Subcutaneous abdominal adipose tissue (tissue), 5 donors: ENCODE measurements at regions not wholly inside any gene's neighbourhood (a gene's known extent, or its start where the extent isn't known, plus 50 kb on each side); places are given as distances from the start of the nearest gene placed in this dataset.
A peak's percentile ranks its signal among the peaks of the same experiment; 100 is the strongest.

ENCODE experiments used
- H3K27ac ChIP-seq: one replicate; pipeline ENCODE4 v1.7.0; 2013; ENCODE audit warnings: low read depth, mild to moderate bottlenecking, inconsistent platforms, low read length, moderate library complexity
- H3K27me3 ChIP-seq, 5 donors: one replicate each; pipeline ENCODE4 v1.7.0; 2013; ENCODE audit warnings: low read length in 5 of 5, inconsistent platforms in 1 of 5; ENCODE audit not compliant: control insufficient read depth in 5 of 5, insufficient read depth in 4 of 5
- H3K36me3 ChIP-seq, 5 donors: one replicate each; pipeline ENCODE4 v1.7.0; 2013; ENCODE audit warnings: low read length in 5 of 5; ENCODE audit not compliant: control insufficient read depth in 5 of 5, insufficient read depth in 5 of 5
- H3K4me1 ChIP-seq, 5 donors: one replicate each; pipeline ENCODE4 v1.7.0; 2013; ENCODE audit warnings: low read length in 5 of 5, mild to moderate bottlenecking in 3 of 5, moderate library complexity in 1 of 5; ENCODE audit not compliant: control insufficient read depth in 5 of 5, insufficient read depth in 5 of 5
- H3K4me3 ChIP-seq, 5 donors: one replicate each; pipeline ENCODE4 v1.7.0; 2013; ENCODE audit warnings: low read length in 5 of 5, low read depth in 1 of 5
- H3K9ac ChIP-seq, 5 donors: one replicate each; pipeline ENCODE4 v1.7.0; 2013; ENCODE audit warnings: low read length in 5 of 5, mild to moderate bottlenecking in 4 of 5, moderate library complexity in 3 of 5
- H3K9me3 ChIP-seq, 5 donors: one replicate each; pipeline ENCODE4 v1.7.0; 2013; ENCODE audit warnings: low read length in 5 of 5; ENCODE audit not compliant: control insufficient read depth in 5 of 5
- donor health status: healthy.
- donor health status: healthy.
- donor health status: healthy.
- donor health status: healthy.
- donor health status: healthy.

GRCh38 chr2:47304654-47305053 is 64.5 kb upstream of the EPCAM start:
- no peaks in the 10 kb centered on the region for H3K9me3 ChIP-seq
- H3K36me3 ChIP-seq, result no peaks in the 10 kb centered on the region
- peak overlapping the region in 2 of 5 donors; percentile 24 to 35 for H3K9ac ChIP-seq
- H3K4me1 ChIP-seq, result peaks cover 0 to 73% (median 57%) of the 10 kb centered on the region in 5 donors
- H3K4me3 ChIP-seq, result no peak overlapping the region
- H3K27me3 ChIP-seq, result no peaks in the 10 kb centered on the region
- H3K27ac ChIP-seq, result peak overlapping the region; percentile 84

- no peaks in the 10 kb centered on the region for H3K9me3 ChIP-seq
- H3K27me3 ChIP-seq, result no peaks in the 10 kb centered on the region
- H3K9ac ChIP-seq, result peak overlapping the region in 1 of 5 donors; percentile 62
- H3K27ac ChIP-seq, result peak overlapping the region; percentile 84
- peaks cover 0 to 79% (median 62%) of the 10 kb centered on the region in 5 donors for H3K4me1 ChIP-seq
- no peaks in the 10 kb centered on the region for H3K36me3 ChIP-seq
- H3K4me3 ChIP-seq, result no peak overlapping the region
Observed at GRCh38 chr2:47303341-47304148, 65.6 kb upstream of the EPCAM start.

DNA sequence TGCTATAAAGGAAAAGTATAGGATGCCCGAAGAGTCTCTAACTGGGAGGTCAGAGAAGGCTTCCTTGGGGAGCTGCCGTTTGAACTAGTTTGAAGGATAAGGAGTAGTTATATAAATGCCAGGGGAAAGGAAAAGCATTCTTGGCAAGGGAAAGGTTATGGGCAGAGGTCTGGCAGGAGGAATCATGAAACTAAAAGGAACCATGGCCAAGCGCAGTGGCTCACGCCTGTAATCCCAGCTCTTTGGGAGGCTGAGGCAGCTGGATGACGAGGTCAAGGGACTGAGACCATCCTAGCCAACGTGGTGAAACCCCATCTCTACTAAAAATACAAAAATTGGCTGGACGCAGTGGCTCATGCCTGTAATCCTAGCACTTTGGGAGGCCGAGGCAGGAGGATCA is 66.8 kb upstream of the EPCAM start:
- peaks cover 0 to 87% (median 70%) of the 10 kb centered on the region in 5 donors for H3K4me1 ChIP-seq
- no peak overlapping the region for H3K4me3 ChIP-seq

DNA sequence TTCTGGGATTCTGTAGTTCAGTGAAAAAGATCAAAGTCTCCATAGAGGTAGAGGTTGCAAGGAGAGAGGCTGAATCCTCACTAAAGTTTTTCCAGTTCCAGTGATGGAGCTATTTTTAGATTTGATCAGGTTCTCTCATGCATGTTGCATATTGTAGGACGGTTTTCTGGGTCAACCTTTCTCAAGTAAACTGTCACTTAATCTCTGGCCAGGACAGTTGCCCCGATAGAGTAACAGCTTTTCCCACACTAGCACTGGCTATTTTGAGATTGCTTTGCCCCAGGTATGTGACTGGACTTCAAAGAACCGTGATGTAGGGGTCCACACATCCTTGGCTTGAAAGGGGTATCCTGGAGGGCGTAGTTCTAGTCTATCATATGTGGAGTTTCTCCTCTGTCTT is 67.4 kb upstream of the EPCAM start:
- H3K27me3 ChIP-seq, result no peaks in the 10 kb centered on the region
- H3K9me3 ChIP-seq, result no peaks in the 10 kb centered on the region
- no peak overlapping the region for H3K9ac ChIP-seq
- H3K4me3 ChIP-seq, result no peak overlapping the region
- H3K27ac ChIP-seq, result peak overlapping the region; percentile 84
- H3K4me1 ChIP-seq, result peaks cover 0 to 87% (median 70%) of the 10 kb centered on the region in 5 donors
- H3K36me3 ChIP-seq, result no peaks in the 10 kb centered on the region

More for the DNA sequence above, 66.8 kb upstream of the EPCAM start:
- Histone ChIP-seq H3K27ac (peak overlapping the region; percentile 84), H3K9ac (no peak overlapping the region), H3K27me3 (no peaks in the 10 kb centered on the region), H3K9me3 (no peaks in the 10 kb centered on the region), H3K36me3 (no peaks in the 10 kb centered on the region)

- Histone ChIP-seq H3K27ac (peak overlapping the region; percentile 84), H3K27me3 (no peaks in the 10 kb centered on the region)
Observed at GRCh38 chr2:47301277-47301618, 67.9 kb upstream of the EPCAM start.

GRCh38 chr2:47300609-47301276 is 68.4 kb upstream of the EPCAM start:
- peaks cover 0 to 77% (median 60%) of the 10 kb centered on the region in 5 donors for H3K4me1 ChIP-seq
- H3K9me3 ChIP-seq, result no peaks in the 10 kb centered on the region
- H3K36me3 ChIP-seq, result no peaks in the 10 kb centered on the region
- H3K4me3 ChIP-seq, result no peak overlapping the region
- H3K27me3 ChIP-seq, result no peaks in the 10 kb centered on the region
- no peak overlapping the region for H3K9ac ChIP-seq
- H3K27ac ChIP-seq, result peak overlapping the region; percentile 84

More at GRCh38 chr2:47301277-47301618, 67.9 kb upstream of the EPCAM start:
- Histone ChIP-seq H3K4me3 (no peak overlapping the region), H3K9ac (no peak overlapping the region), H3K4me1 (peaks cover 0 to 82% (median 65%) of the 10 kb centered on the region in 5 donors), H3K9me3 (no peaks in the 10 kb centered on the region), H3K36me3 (no peaks in the 10 kb centered on the region)

DNA sequence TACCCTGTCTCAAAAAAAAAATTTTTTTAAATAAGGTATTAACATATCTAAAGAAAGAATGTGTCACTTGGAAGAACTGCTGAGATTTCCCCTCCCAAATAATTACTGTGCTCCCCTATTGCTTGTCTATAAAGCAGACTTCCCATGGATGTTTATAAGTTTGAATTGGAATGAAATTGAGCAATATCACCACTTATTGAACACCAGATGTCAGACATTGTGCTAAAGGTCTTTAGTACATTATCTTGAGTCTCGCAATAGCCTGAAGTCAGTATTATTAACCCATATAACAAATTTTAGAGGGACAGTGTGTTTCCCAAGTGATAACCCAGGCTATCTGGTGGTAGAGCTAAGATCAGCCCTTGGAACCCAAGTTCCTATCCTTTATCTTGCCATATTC is 69.0 kb upstream of the EPCAM start:
- Histone ChIP-seq H3K4me3 (no peak overlapping the region), H3K36me3 (no peaks in the 10 kb centered on the region), H3K4me1 (peaks cover 0 to 70% (median 58%) of the 10 kb centered on the region in 5 donors), H3K9me3 (no peaks in the 10 kb centered on the region), H3K27me3 (no peaks in the 10 kb centered on the region), H3K27ac (peak overlapping the region; percentile 84), H3K9ac (no peak overlapping the region)

DNA sequence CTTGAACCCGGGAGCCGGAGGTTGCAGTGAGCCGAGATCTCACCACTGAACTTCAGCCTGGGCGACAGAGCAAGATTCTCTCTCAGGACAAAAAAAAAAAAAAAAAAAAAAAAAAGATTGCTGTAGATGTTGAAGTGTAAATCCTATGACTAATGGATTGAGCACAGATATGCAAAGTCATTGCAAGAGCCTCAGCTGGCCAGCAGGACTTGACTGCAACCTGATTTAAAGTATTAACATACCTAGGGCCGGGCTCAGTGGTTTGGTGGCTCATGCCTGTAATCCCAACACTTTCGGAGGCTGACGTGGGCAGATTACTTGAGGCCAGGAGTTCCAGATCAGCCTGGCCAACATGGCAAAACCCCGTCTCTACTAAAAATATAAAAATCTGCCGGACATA is 69.6 kb upstream of the EPCAM start:
- Histone ChIP-seq H3K36me3 (no peaks in the 10 kb centered on the region), H3K4me3 (no peak overlapping the region), H3K27me3 (no peaks in the 10 kb centered on the region), H3K9ac (no peak overlapping the region), H3K4me1 (peaks cover 0 to 65% (median 57%) of the 10 kb centered on the region in 5 donors), H3K9me3 (no peaks in the 10 kb centered on the region), H3K27ac (peak overlapping the region; percentile 84)

DNA sequence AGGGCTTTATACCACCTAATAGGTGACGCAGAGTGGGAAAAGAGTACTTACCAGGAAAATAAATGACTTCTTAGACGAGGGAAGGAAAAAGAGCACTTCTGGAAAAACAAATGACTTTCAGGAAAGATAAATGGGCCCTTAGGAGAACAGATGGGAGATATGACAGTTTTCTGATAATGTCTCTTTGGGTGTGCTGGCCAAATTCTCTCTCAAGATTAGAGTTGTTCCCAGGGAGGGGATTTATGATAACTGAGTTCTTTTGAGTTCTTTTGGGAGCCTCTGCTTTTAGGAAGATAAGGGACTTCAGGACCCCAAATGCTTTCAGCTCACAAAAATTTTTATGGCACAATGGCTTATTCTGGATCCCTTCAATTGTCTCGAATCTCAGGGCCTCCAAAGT is 70.3 kb upstream of the EPCAM start:
- H3K4me3 ChIP-seq, result no peak overlapping the region
- H3K9me3 ChIP-seq, result no peaks in the 10 kb centered on the region
- H3K27me3 ChIP-seq, result no peaks in the 10 kb centered on the region
- no peak overlapping the region for H3K9ac ChIP-seq
- H3K36me3 ChIP-seq, result no peaks in the 10 kb centered on the region
- peaks cover 0 to 58% (median 52%) of the 10 kb centered on the region in 5 donors for H3K4me1 ChIP-seq
- H3K27ac ChIP-seq, result peak overlapping the region; percentile 22

- Histone ChIP-seq H3K27me3 (no peaks in the 10 kb centered on the region), H3K4me1 (peaks cover 0 to 49% (median 43%) of the 10 kb centered on the region in 5 donors), H3K36me3 (no peaks in the 10 kb centered on the region), H3K9me3 (no peaks in the 10 kb centered on the region), H3K9ac (no peak overlapping the region), H3K27ac (peak overlapping the region; percentile 0), H3K4me3 (no peak overlapping the region)
Observed at GRCh38 chr2:47297767-47298425, 71.2 kb upstream of the EPCAM start.
